Fibroblast of lung (primary cell): ENCODE measurements at regions not wholly inside any gene's neighbourhood (a gene's known extent, or its start where the extent isn't known, plus 50 kb on each side); places are given as distances from the start of the nearest gene placed in this dataset.

ENCODE experiments used
- DNase-seq, 2 donors: peaks; one replicate each; pipeline versions ENCODE4 v3.0.0 to v3.0.0-alpha.2; 2010; ENCODE audit warnings: low read depth in 2 of 2
- H2AFZ ChIP-seq: 2 replicates; pipeline ENCODE4 v1.5.1; 2012; ENCODE audit warnings: low read length, control low read depth, inconsistent platforms
- H3K27ac ChIP-seq: 2 replicates; pipeline ENCODE4 v1.5.1; 2011; ENCODE audit warnings: low read length, control low read depth; ENCODE audit not compliant: insufficient read depth
- H3K27me3 ChIP-seq: 2 replicates; pipeline ENCODE4 v1.5.1; 2011; ENCODE audit warnings: mild to moderate bottlenecking, low read length; ENCODE audit not compliant: control insufficient read depth, insufficient read depth
- H3K36me3 ChIP-seq: 2 replicates; pipeline ENCODE4 v1.5.1; 2011; ENCODE audit warnings: low read length; ENCODE audit not compliant: control insufficient read depth, insufficient read depth
- H3K4me1 ChIP-seq: 2 replicates; pipeline ENCODE4 v1.5.1; 2011; ENCODE audit warnings: low read length; ENCODE audit not compliant: control insufficient read depth, insufficient read depth; ENCODE audit errors: extremely low read depth
- H3K4me2 ChIP-seq: 2 replicates; pipeline ENCODE4 v1.5.1; 2011; ENCODE audit warnings: low read length, control low read depth; ENCODE audit not compliant: insufficient read depth; ENCODE audit errors: extremely low read depth
- H3K4me3 ChIP-seq, 4 experiments: fragments of 200-600 bp in 1 of 4; sonication (generic) in 1 of 4; replicated peaks in 1 of 4; 2 replicates each; pipeline ENCODE4 v1.5.1; 2011 to 2016; ENCODE audit warnings: low read length in 4 of 4, low read depth in 3 of 4, mild to moderate bottlenecking in 3 of 4, control low read depth in 2 of 4, inconsistent platforms in 1 of 4, mixed read lengths in 1 of 4; ENCODE audit not compliant: insufficient read depth in 1 of 4; ENCODE audit errors: control extremely low read depth in 1 of 4
- H3K79me2 ChIP-seq: 2 replicates; pipeline ENCODE4 v1.5.1; 2012; ENCODE audit warnings: mild to moderate bottlenecking, low read length, inconsistent platforms; ENCODE audit not compliant: control insufficient read depth, insufficient read depth
- H3K9ac ChIP-seq: 2 replicates; pipeline ENCODE4 v1.5.1; 2011; ENCODE audit warnings: mild to moderate bottlenecking, low read length, control low read depth; ENCODE audit not compliant: insufficient read depth
- H3K9me3 ChIP-seq: 2 replicates; pipeline ENCODE4 v1.5.1; 2012; ENCODE audit warnings: low read depth, low read length; ENCODE audit not compliant: control insufficient read depth, insufficient read depth
- H4K20me1 ChIP-seq: 2 replicates; pipeline ENCODE4 v1.5.1; 2011; ENCODE audit warnings: low read length; ENCODE audit not compliant: control insufficient read depth, insufficient read depth; ENCODE audit errors: extremely low read depth
- CTCF ChIP-seq, 2 donors: IDR thresholded peaks in 1 of 2; conservative IDR thresholded peaks in 1 of 2; 1 replicate in 1 of 2; 2 replicates in 1 of 2; pipeline ENCODE4 v1.5.1; 2011 to 2012; ENCODE audit warnings: low read length in 2 of 2, control low read depth in 1 of 2, inconsistent platforms in 1 of 2, low read depth in 1 of 2, mild to moderate bottlenecking in 1 of 2
- EZH2 ChIP-seq: IDR thresholded peaks from 2 replicates; pipeline ENCODE4 v1.5.1; 2012; ENCODE audit warnings: low read length, control low read depth, mild to moderate bottlenecking; ENCODE audit errors: missing control alignments

GRCh38 chr2:118611691-118612090 is 235.8 kb downstream of the EN1 start:
- Histone ChIP-seq H3K9ac (no peak overlapping the region), H3K27me3 (no peaks in the 10 kb centered on the region), H3K27ac (no peak overlapping the region), H3K4me1 (no peaks in the 10 kb centered on the region), H3K79me2 (no peaks in the 10 kb centered on the region), H3K4me2 (no peak overlapping the region), H4K20me1 (no peaks in the 10 kb centered on the region), H3K36me3 (no peaks in the 10 kb centered on the region), H2AFZ (no peak overlapping the region), H3K9me3 (no peaks in the 10 kb centered on the region), H3K4me3 (no peak overlapping the region)
- TF ChIP-seq EZH2 (no peak), CTCF (conservative IDR thresholded peaks at IDR 0.05 in 1 of 2, IDR thresholded peaks at IDR 0.05 in 1 of 2; ENCODE audit: low read depth in 1 of 2, low read length in 2 of 2) (no peak)
- no peak for DNase-seq

- Histone ChIP-seq H3K79me2 (no peaks in the 10 kb centered on the region), H4K20me1 (no peaks in the 10 kb centered on the region), H3K4me1 (no peaks in the 10 kb centered on the region), H3K9me3 (no peaks in the 10 kb centered on the region), H3K27ac (no peak overlapping the region), H3K4me3 (no peak overlapping the region), H2AFZ (no peak overlapping the region), H3K4me2 (no peak overlapping the region), H3K9ac (no peak overlapping the region), H3K27me3 (no peaks in the 10 kb centered on the region), H3K36me3 (no peaks in the 10 kb centered on the region)
- no peak for TF ChIP-seq EZH2
- no peak for TF ChIP-seq CTCF (conservative IDR thresholded peaks at IDR 0.05 in 1 of 2, IDR thresholded peaks at IDR 0.05 in 1 of 2; ENCODE audit: low read depth in 1 of 2, low read length in 2 of 2)
- DNase-seq = no peak
These were observed 238.3 kb downstream of the EN1 start for GRCh38 chr2:118609138-118609537.

- Histone ChIP-seq H4K20me1 (no peaks in the 10 kb centered on the region), H2AFZ (no peak overlapping the region), H3K27me3 (no peaks in the 10 kb centered on the region), H3K4me2 (no peak overlapping the region), H3K4me1 (no peaks in the 10 kb centered on the region), H3K9ac (no peak overlapping the region), H3K36me3 (no peaks in the 10 kb centered on the region), H3K9me3 (no peaks in the 10 kb centered on the region), H3K4me3 (no peak overlapping the region), H3K79me2 (no peaks in the 10 kb centered on the region), H3K27ac (no peak overlapping the region)
- TF ChIP-seq EZH2 (no peak), CTCF (conservative IDR thresholded peaks at IDR 0.05 in 1 of 2, IDR thresholded peaks at IDR 0.05 in 1 of 2; ENCODE audit: low read depth in 1 of 2, low read length in 2 of 2) (no peak)
- no peak for DNase-seq
These were observed 239.8 kb downstream of the EN1 start for GRCh38 chr2:118607641-118608040.
